HL-60 (cell line): ENCODE measurements at regions not wholly inside any gene's neighbourhood (a gene's known extent, or its start where the extent isn't known, plus 50 kb on each side); places are given as distances from the start of the nearest gene placed in this dataset.
A peak's percentile ranks its signal among the peaks of the same experiment; 100 is the strongest.

Experiments
- DNase-seq, 2 experiments: peaks; one replicate each; pipeline ENCODE4 v3.0.0-alpha.2; 2010 to 2020; ENCODE audit warnings: low read depth in 1 of 2, low spot score in 1 of 2
- H3K27ac ChIP-seq: fragments of 250-450 bp; sonication (Bioruptor Pico); replicated peaks from 2 replicates; pipeline ENCODE4 v1.5.1; 2020; ENCODE audit warnings: mild to moderate bottlenecking, moderate library complexity
- H3K27me3 ChIP-seq: fragments of 250-450 bp; sonication (Bioruptor Pico); 2 replicates; pipeline ENCODE4 v1.5.1; 2021; ENCODE audit warnings: mild to moderate bottlenecking, moderate library complexity; ENCODE audit not compliant: insufficient read depth, poor library complexity, severe bottlenecking
- H3K4me3 ChIP-seq: replicated peaks from 2 replicates; pipeline ENCODE4 v1.5.1; 2011; ENCODE audit warnings: mild to moderate bottlenecking, control low read depth, low read length; ENCODE audit not compliant: insufficient read depth
- CTCF ChIP-seq: IDR thresholded peaks from one replicate; pipeline ENCODE4 v1.5.1; 2011; ENCODE audit warnings: low read length, control low read depth, inconsistent platforms; ENCODE audit not compliant: insufficient read depth
- GABPA ChIP-seq: IDR thresholded peaks from 2 replicates; pipeline ENCODE4 v1.6.1; 2012; ENCODE audit warnings: low read depth
- POLR2AphosphoS5 ChIP-seq: IDR thresholded peaks from 2 replicates; pipeline ENCODE4 v1.6.1; 2012; ENCODE audit warnings: low read depth
- REST ChIP-seq: IDR thresholded peaks from 2 replicates; pipeline ENCODE4 v1.6.1; 2012; ENCODE audit warnings: low read depth; ENCODE audit not compliant: insufficient replicate concordance
- SPI1 ChIP-seq: IDR thresholded peaks from 2 replicates; pipeline ENCODE4 v1.6.1; 2012; ENCODE audit warnings: low read depth, mild to moderate bottlenecking, borderline replicate concordance

GRCh38 chr14:47746986-47747385, 71.6 kb upstream of the MDGA2 start:
- Histone ChIP-seq H3K27ac (peak overlapping the region; percentile 29; the same call in 1 of the 2 replicates), H3K4me3 (no peak overlapping the region), H3K27me3 (no peaks in the 10 kb centered on the region)
- no peak for TF ChIP-seq POLR2AphosphoS5
- no peak for TF ChIP-seq GABPA
- no peak for TF ChIP-seq CTCF
- no peak for TF ChIP-seq SPI1
- no peak for TF ChIP-seq REST
- DNase-seq: no peak

GRCh38 chr14:47744155-47744554, 68.8 kb upstream of the MDGA2 start:
- H3K4me3 ChIP-seq: no peak overlapping the region
- no peaks in the 10 kb centered on the region for H3K27me3 ChIP-seq
- DNase-seq: peak; percentile 18 to 53
- peak overlapping the region; percentile 76 for H3K27ac ChIP-seq
- no peak for TF ChIP-seq CTCF
- peak; percentile 95 for TF ChIP-seq SPI1

GRCh38 chr14:47739541-47739940, 64.1 kb upstream of the MDGA2 start:
- TF ChIP-seq CTCF (no peak), SPI1 (no peak), GABPA (no peak), POLR2AphosphoS5 (no peak), REST (no peak)
- no peak for DNase-seq
- Histone ChIP-seq H3K27ac (no peak overlapping the region), H3K4me3 (no peak overlapping the region), H3K27me3 (no peaks in the 10 kb centered on the region)

GRCh38 chr14:47730296-47730695, 54.9 kb upstream of the MDGA2 start:
- Histone ChIP-seq H3K27me3 (no peaks in the 10 kb centered on the region), H3K4me3 (no peak overlapping the region), H3K27ac (no peak overlapping the region)
- DNase-seq: no peak
- TF ChIP-seq GABPA (no peak), POLR2AphosphoS5 (no peak), SPI1 (no peak), REST (no peak), CTCF (no peak)
